Hippocampal formation (tissue), 2 donors: ENCODE measurements at regions not wholly inside any gene's neighbourhood (a gene's known extent, or its start where the extent isn't known, plus 50 kb on each side); places are given as distances from the start of the nearest gene placed in this dataset.
"Not testable (repeated sequence)": the region's sequence is repeated elsewhere in the genome, so short reads cannot be mapped to it uniquely, and the experiment has no call there.

Source experiments
- DNase-seq, 2 donors: peaks; one replicate each; lab custom pipeline; 2025; lab: John Stamatoyannopoulos, UW

- no peak for DNase-seq
Observed at GRCh38 chr6:139754898-139755775, 380.7 kb upstream of the CITED2 start.

GRCh38 chr6:139753198-139753861 lies 378.9 kb upstream of the CITED2 start:
- DNase-seq: no peak

DNA sequence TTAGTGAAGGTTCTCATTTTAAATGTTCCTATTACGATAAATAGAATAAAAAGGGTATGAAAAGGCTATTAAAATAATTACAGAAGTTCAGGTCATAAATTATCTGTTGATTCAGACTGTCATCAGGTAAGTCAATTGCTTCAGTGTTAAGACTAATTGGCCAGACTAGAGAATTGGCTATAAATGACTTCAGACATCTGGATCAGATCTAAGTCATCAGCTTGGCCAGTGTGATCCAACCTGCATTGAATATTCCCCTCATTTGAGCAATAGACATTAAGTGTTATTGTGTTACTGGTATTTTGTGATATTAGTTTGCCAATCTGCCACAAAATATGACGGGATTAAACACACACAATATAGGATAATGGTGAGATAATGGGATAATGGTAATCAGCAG lies 377.6 kb upstream of the CITED2 start:
- DNase-seq: no peak

DNA sequence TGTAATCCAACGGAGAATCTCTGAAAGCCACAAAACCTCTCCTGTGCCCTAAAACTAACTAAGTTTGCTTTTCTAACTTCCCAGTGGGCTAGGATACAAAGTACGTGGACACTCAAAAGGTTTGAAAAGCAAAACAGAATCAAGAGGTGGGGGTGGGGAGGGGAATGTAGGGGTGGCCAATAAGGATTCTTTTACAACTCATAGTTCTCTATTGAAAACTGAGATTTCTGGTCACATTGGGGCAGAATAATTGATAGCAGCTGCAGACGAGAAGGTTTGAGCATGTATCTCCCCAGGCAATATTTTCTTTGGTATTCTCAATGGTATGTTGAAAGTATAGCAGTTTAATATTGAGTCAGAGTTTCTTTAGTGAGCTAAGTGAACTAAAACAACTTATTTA lies 376.7 kb upstream of the CITED2 start:
- DNase-seq: no peak

- no peak for DNase-seq
Observed at GRCh38 chr6:139748353-139749146, 374.1 kb upstream of the CITED2 start.

DNA sequence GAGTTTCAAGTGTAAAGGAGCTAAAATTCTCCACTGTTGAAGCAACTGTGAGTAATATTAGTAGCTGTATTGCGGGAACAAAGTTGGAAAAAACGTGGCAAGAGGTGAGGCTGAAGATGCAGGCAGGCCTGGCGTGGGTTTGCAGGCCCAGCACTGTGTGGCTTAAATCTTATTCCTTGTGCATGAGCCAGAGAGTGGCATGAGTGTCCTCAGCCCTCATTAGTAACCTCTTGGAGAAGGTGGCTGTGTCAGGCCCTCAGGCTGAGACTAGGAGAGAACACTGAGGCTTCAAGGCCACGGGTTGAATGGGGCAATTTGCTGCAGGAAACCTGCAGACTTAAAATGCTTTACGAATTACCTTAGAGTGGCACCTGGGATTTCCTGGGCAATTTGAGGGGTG lies 372.7 kb upstream of the CITED2 start:
- DNase-seq: no peak

- no peak for DNase-seq
Observed at GRCh38 chr6:139744891-139745290, 370.4 kb upstream of the CITED2 start.

DNA sequence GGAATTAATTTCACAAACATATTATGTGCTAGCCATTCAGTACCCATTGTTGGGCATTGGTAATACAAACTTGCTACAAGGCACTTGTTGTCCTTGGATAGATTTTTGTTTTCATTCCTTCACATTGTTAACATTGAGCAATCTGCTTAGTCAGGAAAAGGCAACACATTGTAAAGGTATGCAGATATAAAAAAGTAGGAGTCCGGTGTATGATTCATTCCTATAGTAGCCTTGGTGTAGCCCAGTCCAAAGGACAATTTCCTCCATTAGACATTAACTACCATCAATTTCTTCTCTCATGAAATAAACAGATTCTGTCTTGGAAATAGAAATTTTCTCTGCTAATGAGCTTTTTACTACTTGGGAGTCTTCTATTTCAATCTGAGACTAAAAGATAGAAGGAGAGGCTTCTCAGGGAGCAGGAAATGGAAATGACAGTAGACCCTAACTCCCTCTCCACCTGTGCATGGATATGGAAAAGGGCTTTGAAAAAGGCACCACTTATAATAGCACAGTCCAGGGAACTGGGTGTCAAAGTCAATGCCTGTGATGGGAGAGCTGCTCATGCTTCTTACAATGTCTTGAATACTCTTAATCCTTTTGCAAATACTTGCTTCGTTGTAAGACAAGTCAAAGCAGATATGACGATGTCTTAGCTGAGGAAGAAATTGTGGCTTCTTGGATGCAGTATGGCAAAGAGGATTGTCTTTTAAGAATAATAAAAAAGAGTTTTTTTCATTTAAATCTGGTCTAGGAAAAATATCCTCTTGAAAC lies 369.4 kb upstream of the CITED2 start:
- DNase-seq: no peak

DNA sequence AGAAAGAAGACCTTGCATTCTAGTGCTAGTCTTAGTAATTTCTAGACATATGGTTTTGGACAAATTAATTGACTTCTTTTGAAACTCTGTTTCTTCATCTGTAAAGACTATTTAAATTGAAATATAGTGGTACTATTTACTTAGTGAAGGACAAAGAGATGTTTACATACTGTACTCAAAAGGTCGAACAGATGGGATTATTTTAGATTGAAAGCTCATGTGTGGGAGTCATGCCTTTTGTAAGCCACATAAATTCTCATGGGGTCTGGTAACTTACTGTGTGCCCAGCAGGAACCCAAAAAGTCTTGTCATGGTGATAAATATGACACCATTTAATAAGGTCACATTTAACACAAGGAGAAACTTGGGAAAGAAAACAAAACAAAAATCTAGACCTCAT lies 368.2 kb upstream of the CITED2 start:
- no peak for DNase-seq

DNA sequence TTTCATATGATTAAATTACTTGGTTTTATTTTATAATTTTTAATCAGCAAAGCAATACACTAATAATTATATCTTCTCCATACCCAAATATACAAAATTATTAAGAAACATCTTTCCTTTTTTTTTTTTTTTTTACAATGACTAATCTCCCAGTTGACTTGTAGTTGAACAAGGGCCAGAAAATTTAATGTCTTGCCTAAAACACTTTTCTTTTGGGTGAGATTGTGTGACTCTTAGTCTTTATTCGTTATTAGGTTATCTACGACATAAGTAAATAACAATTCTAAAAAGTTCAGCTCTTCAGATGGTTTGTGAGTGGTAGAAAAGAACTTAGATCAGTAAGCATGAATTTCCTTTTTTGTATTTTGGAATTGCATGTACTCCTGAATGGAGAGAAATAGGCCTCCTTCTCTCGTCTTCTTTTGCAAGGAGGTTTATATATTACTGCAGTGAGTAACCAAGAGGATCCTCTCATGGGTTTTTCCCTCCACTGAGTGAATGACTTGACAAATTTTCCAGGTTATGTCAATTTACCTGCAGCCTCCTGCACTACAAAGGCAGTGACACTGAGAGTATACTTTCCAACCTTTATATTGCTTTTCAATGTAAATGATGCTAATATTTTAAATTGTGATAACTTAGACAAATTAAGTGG lies 364.5 kb upstream of the CITED2 start:
- no peak for DNase-seq

DNA sequence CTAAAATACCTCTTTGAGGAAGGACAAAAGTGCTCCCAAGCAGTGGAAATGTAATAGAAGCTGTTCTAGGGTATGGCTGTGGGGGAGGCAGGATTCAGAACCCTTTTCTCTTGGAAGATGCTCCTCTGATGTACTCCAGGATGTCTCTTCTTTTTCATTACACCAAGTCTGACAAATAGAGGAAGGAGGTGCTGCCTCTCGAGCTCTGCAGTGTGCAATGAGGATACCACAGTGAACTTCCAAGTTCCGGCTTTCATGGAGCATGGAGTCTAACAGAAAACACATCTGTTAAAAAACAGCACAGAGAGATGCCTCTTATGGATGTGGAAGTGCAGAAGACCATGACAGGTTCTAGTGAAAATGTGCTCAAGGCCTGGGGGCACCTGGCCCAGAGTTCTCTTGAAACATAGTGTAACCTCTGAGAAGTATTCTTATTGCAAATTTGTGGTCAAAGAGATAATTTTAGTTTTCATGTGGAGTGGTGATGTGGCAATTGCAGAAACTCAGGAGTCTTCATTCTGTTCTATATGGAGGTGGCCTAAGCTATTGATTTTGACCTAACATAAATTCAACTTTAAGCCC lies 362.0 kb upstream of the CITED2 start:
- DNase-seq: no peak

- no peak for DNase-seq
Observed at GRCh38 chr6:139732451-139732850, 358.0 kb upstream of the CITED2 start.

GRCh38 chr6:139730340-139730974 lies 356.0 kb upstream of the CITED2 start:
- DNase-seq: no peak

DNA sequence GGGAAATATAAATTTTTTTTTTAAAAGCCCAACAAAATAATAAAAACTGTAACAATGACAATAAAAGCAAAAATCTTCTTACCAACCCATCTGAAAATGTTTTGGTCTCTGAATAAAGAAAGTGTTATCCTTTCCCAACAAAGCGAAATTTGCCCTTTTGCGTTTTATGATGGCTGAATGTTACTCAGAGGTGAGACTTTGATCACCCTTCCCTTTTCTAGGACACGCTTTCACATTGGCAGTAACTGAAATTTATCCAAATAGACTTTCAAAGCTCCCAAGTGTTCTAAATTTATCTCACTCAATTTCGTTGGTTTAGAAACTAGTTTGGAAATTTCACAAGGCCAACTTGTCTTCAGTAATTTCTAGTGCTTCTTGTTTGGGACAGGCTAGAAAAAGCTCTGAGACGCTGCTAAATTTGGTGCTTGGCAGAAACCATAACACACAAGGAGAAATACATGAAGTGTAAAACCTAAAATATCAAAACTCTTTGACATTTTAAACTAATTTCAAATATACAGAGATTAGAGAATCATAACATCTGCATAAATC lies 354.5 kb upstream of the CITED2 start:
- no peak for DNase-seq

- not testable (repeated sequence) for DNase-seq
Observed at GRCh38 chr6:139726272-139726671, 351.8 kb upstream of the CITED2 start.

DNA sequence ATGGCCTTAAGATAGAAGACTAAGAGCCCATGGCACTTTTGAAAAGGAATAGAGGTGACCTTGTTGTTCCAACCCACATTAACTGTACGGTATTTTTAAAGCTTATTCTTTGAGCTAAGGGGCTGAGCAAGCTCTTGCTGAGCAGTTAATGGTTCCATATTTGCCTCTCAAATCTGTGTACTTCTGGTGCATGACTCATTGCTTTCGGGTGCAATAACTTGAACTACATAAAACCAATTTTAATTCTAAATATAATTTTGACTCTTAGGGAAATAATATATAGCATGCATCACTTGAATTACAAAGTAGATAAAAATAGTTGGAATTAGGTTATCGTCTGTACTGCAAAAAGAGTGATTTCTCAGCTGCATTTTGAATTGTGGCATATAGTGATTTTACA lies 348.1 kb upstream of the CITED2 start:
- no peak for DNase-seq

- DNase-seq: no peak
Observed at GRCh38 chr6:139721954-139722353, 347.5 kb upstream of the CITED2 start.

GRCh38 chr6:139713900-139714506 lies 339.6 kb upstream of the CITED2 start:
- DNase-seq: no peak

GRCh38 chr6:139713424-139713823 lies 339.0 kb upstream of the CITED2 start:
- DNase-seq: no peak

DNA sequence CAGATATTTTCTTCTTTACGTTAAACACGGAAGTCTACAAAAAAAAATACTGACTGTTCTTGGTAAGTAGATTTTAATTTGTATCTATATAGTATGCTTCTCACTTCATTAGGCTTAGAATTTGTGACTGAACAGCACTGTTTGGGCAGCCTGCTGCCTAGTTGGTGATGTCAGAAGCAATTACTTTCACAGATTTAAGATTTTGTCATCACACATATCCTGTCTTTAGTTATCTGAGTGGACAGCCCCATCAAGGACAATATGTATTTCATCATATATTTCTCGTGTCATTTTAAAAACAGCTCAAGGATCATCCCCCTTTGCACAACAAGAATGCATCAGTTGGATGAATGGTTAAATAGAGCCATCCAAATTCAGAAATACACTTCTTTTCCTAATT lies 338.4 kb upstream of the CITED2 start:
- DNase-seq: no peak
